HepG2 (cell line): ENCODE measurements at regions not wholly inside any gene's neighbourhood (a gene's known extent, or its start where the extent isn't known, plus 50 kb on each side); places are given as distances from the start of the nearest gene placed in this dataset.

ENCODE experiments used
- ATAC-seq: fragments of 200-7000 bp; cut with Tn5 transposase; 3 replicates; pipeline ENCODE4 v1.9.1; 2020; ENCODE audit warnings: mild to moderate bottlenecking, moderate library complexity
- BruUV-seq: library from RNA; stranded (reverse); fragments of 400-500 nt; replicated peaks from 2 replicates; lab custom pipeline; 2021; lab: Mats Ljungman, UMichigan
- CTCF ChIA-PET: fragments of 300-600 bp; formaldehyde crosslinking; extraction: SDS; loops from one replicate; lab custom pipeline; 2021; ENCODE audit warnings: low total read pairs, inconsistent platforms, low intra/inter-chr PET ratio; lab: Yijun Ruan, JAX
- POLR2A ChIA-PET: fragments of 350-600 bp; sonication (Branson Sonifier 250); formaldehyde crosslinking; loops from one replicate; lab custom pipeline; 2020; ENCODE audit warnings: antibody characterized with exemption, inconsistent platforms; lab: Yijun Ruan, JAX
- DNase-seq: peaks from one replicate; pipeline ENCODE4 v3.0.0-alpha.2; 2015; ENCODE audit warnings: low spot score
- FAIRE-seq: peaks from 3 replicates; lab custom pipeline; 2011; peaks lifted over from hg19 to GRCh38; lab: Jason Lieb, UNC
- H2AFZ ChIP-seq: one replicate; pipeline ENCODE4 v1.6.1; 2011; ENCODE audit warnings: low read length, inconsistent platforms
- H3K27ac ChIP-seq: fragments of 300-600 bp; 3 replicates; pipeline ENCODE4 v1.8.0; 2011; ENCODE audit warnings: mixed run types, mild to moderate bottlenecking, mixed read lengths, low read length, inconsistent platforms; ENCODE audit not compliant: insufficient read depth; ENCODE audit errors: extremely low read length
- H3K27me3 ChIP-seq, 2 experiments: fragments of 200-600 bp in 1 of 2; 2 replicates in 1 of 2; 3 replicates in 1 of 2; pipeline versions ENCODE4 v1.6.0 to v1.8.0; 2011; ENCODE audit warnings: low read length in 2 of 2, mild to moderate bottlenecking in 2 of 2, moderate library complexity in 2 of 2, inconsistent platforms in 1 of 2; ENCODE audit not compliant: insufficient read depth in 2 of 2, control insufficient read depth in 1 of 2
- H3K36me3 ChIP-seq, 2 experiments: fragments of 200-600 bp in 1 of 2; replicated peaks in 1 of 2; 2 replicates in 1 of 2; 3 replicates in 1 of 2; pipeline versions ENCODE4 v1.5.1 to v1.8.0; 2011; ENCODE audit warnings: low read length in 2 of 2, inconsistent platforms in 1 of 2; ENCODE audit not compliant: insufficient read depth in 2 of 2, control insufficient read depth in 1 of 2
- H3K4me1 ChIP-seq: 2 replicates; pipeline ENCODE4 v1.5.1; 2012; ENCODE audit warnings: low read length, inconsistent platforms; ENCODE audit not compliant: insufficient read depth
- H3K4me2 ChIP-seq: 2 replicates; pipeline ENCODE4 v1.6.0; 2011; ENCODE audit warnings: low read depth, low read length, inconsistent platforms
- H3K4me3 ChIP-seq, 3 experiments: fragments of 200-600 bp in 1 of 3; sonication (generic), shearing (Covaris generic) in 1 of 3; replicated peaks in 1 of 3; 2 replicates each; pipeline ENCODE4 v1.5.1; 2011 to 2016; ENCODE audit warnings: low read length in 3 of 3, inconsistent platforms in 2 of 3, low read depth in 2 of 3, mild to moderate bottlenecking in 2 of 3, control low read depth in 1 of 3, mixed read lengths in 1 of 3; ENCODE audit not compliant: insufficient read depth in 1 of 3
- H3K79me2 ChIP-seq: one replicate; pipeline ENCODE4 v1.6.1; 2011; ENCODE audit warnings: low read length, inconsistent platforms; ENCODE audit not compliant: insufficient read depth
- H3K9ac ChIP-seq: 2 replicates; pipeline ENCODE4 v1.6.0; 2011; ENCODE audit warnings: mild to moderate bottlenecking, low read depth, low read length, inconsistent platforms; ENCODE audit not compliant: insufficient read depth
- H3K9me3 ChIP-seq: 2 replicates; pipeline ENCODE4 v1.5.1; 2012; ENCODE audit warnings: mild to moderate bottlenecking, low read length
- H4K20me1 ChIP-seq: 2 replicates; pipeline ENCODE4 v1.6.0; 2011; ENCODE audit warnings: inconsistent platforms, mild to moderate bottlenecking, low read length, moderate library complexity; ENCODE audit not compliant: insufficient read depth
- ATF7 ChIP-seq, 2 experiments: fragments of 450-650 bp in 1 of 2; sonication (generic) in 1 of 2; formaldehyde crosslinking in 1 of 2; IDR thresholded peaks; 2 replicates each; pipeline versions ENCODE4 v1.4.0 to v1.6.1; 2016 to 2020; ENCODE audit warnings: antibody characterized with exemption in 1 of 2, mild to moderate bottlenecking in 1 of 2, missing genetic modification reagents in 1 of 2
- CCAR2 ChIP-seq: fragments of 200-400 bp; formaldehyde crosslinking; optimal IDR thresholded peaks from 2 replicates; pipeline ENCODE3; 2018; ENCODE audit warnings: low read depth, mild to moderate bottlenecking, low read length, moderate library complexity
- CEBPB ChIP-seq: IDR thresholded peaks from 2 replicates; pipeline ENCODE4 v1.6.1; 2011; ENCODE audit warnings: low read depth, low read length, improper control_type of control experiment, borderline replicate concordance
- DNMT1 ChIP-seq: sonication (generic); formaldehyde crosslinking; IDR thresholded peaks from 2 replicates; pipeline ENCODE4 v1.5.1; 2020; ENCODE audit warnings: mild to moderate bottlenecking, missing genetic modification reagents
- EEA1 ChIP-seq: sonication (generic); formaldehyde crosslinking; IDR thresholded peaks from 2 replicates; pipeline ENCODE4 v1.5.1; 2020; ENCODE audit warnings: mild to moderate bottlenecking, missing genetic modification reagents, borderline replicate concordance
- IKZF4 ChIP-seq: sonication (generic); formaldehyde crosslinking; IDR thresholded peaks from 2 replicates; pipeline ENCODE4 v1.5.1; 2020; ENCODE audit warnings: borderline replicate concordance, mild to moderate bottlenecking, low read depth, missing genetic modification reagents; ENCODE audit errors: not compliant biosample characterization
- IRF2 ChIP-seq: IDR thresholded peaks from 2 replicates; pipeline ENCODE4 v1.6.1; 2018; ENCODE audit warnings: missing genetic modification reagents, missing compliant biosample characterization
- MAFK ChIP-seq, 2 experiments: IDR thresholded peaks in 1 of 2; conservative IDR thresholded peaks in 1 of 2; 2 replicates each; pipeline ENCODE4 v1.6.1; 2011; ENCODE audit warnings: improper control_type of control experiment in 2 of 2, low read length in 2 of 2
- MYNN ChIP-seq: sonication (generic); formaldehyde crosslinking; IDR thresholded peaks from 2 replicates; pipeline ENCODE4 v1.4.0; 2020; ENCODE audit warnings: mild to moderate bottlenecking, low read depth, missing genetic modification reagents
- NR2F2 ChIP-seq: IDR thresholded peaks from 2 replicates; pipeline ENCODE4 v1.6.1; 2012; ENCODE audit warnings: low read depth, inconsistent platforms, borderline replicate concordance
- REPIN1 ChIP-seq: sonication (generic); formaldehyde crosslinking; IDR thresholded peaks from 2 replicates; pipeline ENCODE4 v1.8.0; 2022; ENCODE audit warnings: missing genetic modification reagents, low read depth, mild to moderate bottlenecking, borderline replicate concordance
- RXRA ChIP-seq: sonication (generic); formaldehyde crosslinking; IDR thresholded peaks from 2 replicates; pipeline ENCODE4 v1.5.1; 2020; ENCODE audit warnings: missing genetic modification reagents
- WIZ ChIP-seq: sonication (generic); formaldehyde crosslinking; IDR thresholded peaks from 2 replicates; pipeline ENCODE4 v1.5.1; 2020; ENCODE audit warnings: mild to moderate bottlenecking, missing genetic modification reagents
- ZFP36L1 ChIP-seq: sonication (generic); formaldehyde crosslinking; IDR thresholded peaks from 2 replicates; pipeline ENCODE4 v1.8.0; 2022; ENCODE audit warnings: mild to moderate bottlenecking, missing genetic modification reagents, moderate library complexity
- ZNF460 ChIP-seq: sonication (generic); formaldehyde crosslinking; IDR thresholded peaks from 2 replicates; pipeline ENCODE4 v1.5.1; 2020; ENCODE audit warnings: missing genetic modification reagents, mild to moderate bottlenecking, borderline replicate concordance
- ZNF570 ChIP-seq: sonication (generic); formaldehyde crosslinking; IDR thresholded peaks from 2 replicates; pipeline ENCODE4 v1.4.0; 2020; ENCODE audit warnings: mild to moderate bottlenecking, missing genetic modification reagents, borderline replicate concordance
- ZNF75D ChIP-seq: sonication (generic); formaldehyde crosslinking; IDR thresholded peaks from 2 replicates; pipeline ENCODE4 v1.8.1; 2023; ENCODE audit warnings: missing genetic modification reagents, mild to moderate bottlenecking, borderline replicate concordance
- WGBS: methylation state at CpG from one replicate; pipeline ENCODE4 v1.1.6; 2017; ENCODE audit warnings: low lambda C conversion rate; 5-methylcytosine and 5-hydroxymethylcytosine counted together
- in situ Hi-C: cut with HindIII; loops from 2 replicates; pipeline ENCODE4 v1.10.0; 2017; ENCODE audit warnings: low pct_unique_long_range_greater_than_20kb; ENCODE audit not compliant: extremely low pct_ligation_motif_present
- intact Hi-C: fragments of 100-400 bp; cut with micrococcal nuclease; formaldehyde crosslinking; loops from one replicate; pipeline ENCODE4 v1.10.0; 2022; ENCODE audit not compliant: unreplicated experiment
- TF ChIP-seq, protein P1 (sequence below): sonication (generic); formaldehyde crosslinking; IDR thresholded peaks from 2 replicates; pipeline ENCODE4 v1.4.0; 2020; ENCODE audit warnings: missing genetic modification reagents

DNA sequence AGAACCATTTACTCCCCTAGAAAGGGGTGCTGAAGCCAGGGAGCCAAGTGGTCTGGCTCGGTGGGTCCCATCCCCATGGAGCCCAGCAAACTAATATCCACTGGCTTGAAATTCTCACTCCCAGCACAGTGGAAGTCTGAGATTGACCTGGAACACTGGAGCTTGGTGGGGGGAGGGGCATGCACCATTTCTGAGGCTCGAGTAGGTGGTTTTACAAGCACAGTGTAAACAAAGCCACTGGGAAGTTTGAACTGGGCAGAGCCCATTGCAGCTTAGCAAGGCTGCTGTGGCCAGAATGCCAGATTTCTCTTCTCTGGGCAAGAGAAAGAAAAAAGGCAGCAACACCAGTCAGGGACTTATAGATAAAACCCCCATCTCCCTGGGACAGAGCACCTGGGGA is 855.8 kb upstream of the CITED2 start (continued):
- TF ChIP-seq NR2F2 = no peak

- H3K4me1 ChIP-seq = no peaks in the 10 kb centered on the region
- H3K27ac ChIP-seq = no peak overlapping the region
- intact Hi-C loops (no loop called here), in situ Hi-C loops (no loop called here)
- no peak for ATAC-seq
- no peaks in the 10 kb centered on the region for H4K20me1 ChIP-seq
- peaks cover 55% of the 10 kb centered on the region for H3K9me3 ChIP-seq
- H3K4me3 ChIP-seq = no peak overlapping the region
- no peak overlapping the region for H3K9ac ChIP-seq
- no peaks in the 10 kb centered on the region for H3K27me3 ChIP-seq
- no peaks in the 10 kb centered on the region for H3K36me3 ChIP-seq
- 0% methylated on average over 1 of the region's 1 CpG for WGBS
- H3K4me2 ChIP-seq = no peak overlapping the region
- no peak for DNase-seq
- no peak for TF ChIP-seq MYNN (CRISPR knock-in tag)
- TF ChIP-seq IRF2 (CRISPR knock-in tag) = no peak
- no peak for TF ChIP-seq ZFP36L1 (CRISPR knock-in tag)
- peak; percentile 41; the same call in 1 of the 2 replicates for TF ChIP-seq ATF7 (IDR thresholded peaks at IDR 0.05)
- TF ChIP-seq ATF7 (CRISPR knock-in tag; IDR thresholded peaks at IDR 0.05) = no peak
- peak; percentile 30; the same call in 1 of the 2 replicates for TF ChIP-seq CEBPB
- TF ChIP-seq WIZ (CRISPR knock-in tag) = no peak
- TF ChIP-seq RXRA (CRISPR knock-in tag) = no peak
- no peak for TF ChIP-seq CCAR2
- no peak for TF ChIP-seq EEA1 (CRISPR knock-in tag)
- TF ChIP-seq, protein P1, sequence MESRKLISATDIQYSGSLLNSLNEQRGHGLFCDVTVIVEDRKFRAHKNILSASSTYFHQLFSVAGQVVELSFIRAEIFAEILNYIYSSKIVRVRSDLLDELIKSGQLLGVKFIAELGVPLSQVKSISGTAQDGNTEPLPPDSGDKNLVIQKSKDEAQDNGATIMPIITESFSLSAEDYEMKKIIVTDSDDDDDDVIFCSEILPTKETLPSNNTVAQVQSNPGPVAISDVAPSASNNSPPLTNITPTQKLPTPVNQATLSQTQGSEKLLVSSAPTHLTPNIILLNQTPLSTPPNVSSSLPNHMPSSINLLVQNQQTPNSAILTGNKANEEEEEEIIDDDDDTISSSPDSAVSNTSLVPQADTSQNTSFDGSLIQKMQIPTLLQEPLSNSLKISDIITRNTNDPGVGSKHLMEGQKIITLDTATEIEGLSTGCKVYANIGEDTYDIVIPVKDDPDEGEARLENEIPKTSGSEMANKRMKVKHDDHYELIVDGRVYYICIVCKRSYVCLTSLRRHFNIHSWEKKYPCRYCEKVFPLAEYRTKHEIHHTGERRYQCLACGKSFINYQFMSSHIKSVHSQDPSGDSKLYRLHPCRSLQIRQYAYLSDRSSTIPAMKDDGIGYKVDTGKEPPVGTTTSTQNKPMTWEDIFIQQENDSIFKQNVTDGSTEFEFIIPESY (CRISPR knock-in tag) = no peak
- TF ChIP-seq REPIN1 (CRISPR knock-in tag) = no peak
- TF ChIP-seq MAFK (conservative IDR thresholded peaks at IDR 0.05 in 1 of 2, IDR thresholded peaks at IDR 0.05 in 1 of 2; ENCODE audit: low read length in 2 of 2) = peak; percentile 11 to 58; a peak in 2 of 4 replicates
- no peak for TF ChIP-seq ZNF570 (CRISPR knock-in tag)
- TF ChIP-seq DNMT1 = no peak
- no peak for TF ChIP-seq ZNF460 (CRISPR knock-in tag)
- TF ChIP-seq IKZF4 (CRISPR knock-in tag) = no peak
- TF ChIP-seq ZNF75D (CRISPR knock-in tag) = no peak
- TF ChIP-seq, all 625 proteins: peak for 3
- BruUV-seq = no TSS peak
- Histone ChIP-seq H3K79me2 (no peaks in the 10 kb centered on the region), H2AFZ (no peak overlapping the region)
- CTCF ChIA-PET = no interaction called here
- POLR2A ChIA-PET = no interaction called here
- FAIRE-seq = no peak
These were observed 854.0 kb upstream of the CITED2 start for GRCh38 chr6:140228491-140228890.
